ENCODE measurements at regions not wholly inside any gene's neighbourhood (a gene's known extent, or its start where the extent isn't known, plus 50 kb on each side); places are given as distances from the start of the nearest gene placed in this dataset.

- H3K27ac ChIP-seq (ENCODE audit: control insufficient read depth, insufficient read depth) = no peak overlapping the region
- POLR2A ChIA-PET = no interaction called here
- FAIRE-seq (no peak), DNase-seq (ENCODE audit: low read depth, low spot score) (no peak), ATAC-seq (no peak)
- H3K4me3 ChIP-seq = no peak overlapping the region
- no TSS peak for BruUV-seq (replicated peaks)
- RAD21 ChIA-PET (ENCODE audit: unreplicated experiment) = no interaction called here
- CTCF ChIA-PET = no interaction called here
- no peaks in the 10 kb centered on the region for H3K79me2 ChIP-seq (ENCODE audit: control insufficient read depth, insufficient read depth, low read length)
- H3K36me3 ChIP-seq (ENCODE audit: control insufficient read depth in 2 of 2, insufficient read depth in 2 of 2, low read length in 1 of 2) = no peaks in the 10 kb centered on the region
- intact Hi-C loops (cut with micrococcal nuclease; ENCODE audit: unreplicated experiment) = no loop called here
- in situ Hi-C loops (cut with MboI) = no loop called here
- H3K27me3 ChIP-seq (replicated peaks in 1 of 2; ENCODE audit: control insufficient read depth in 2 of 2, insufficient read depth in 2 of 2, low read length in 1 of 2) = no peaks in the 10 kb centered on the region
- no peak overlapping the region for H2AFZ ChIP-seq (ENCODE audit: control insufficient read depth, low read depth, low read length)
- no peaks in the 10 kb centered on the region for H3K4me1 ChIP-seq (ENCODE audit: control insufficient read depth, insufficient read depth, low read length)
- H3K9ac ChIP-seq (ENCODE audit: control insufficient read depth, insufficient read depth, low read length) = no peak overlapping the region
- SMC1A ChIA-PET (ENCODE audit: uncharacterized antibody, unreplicated experiment) = no interaction called here
- H3K9me3 ChIP-seq (replicated peaks; ENCODE audit: control insufficient read depth, insufficient read depth, low read length) = no peaks in the 10 kb centered on the region
- H3K4me2 ChIP-seq (ENCODE audit: control insufficient read depth, insufficient read depth) = no peak overlapping the region
- WGBS (ENCODE audit: insufficient coverage, insufficient replicate concordance, low lambda C conversion rate, missing lambda C conversion rate) = 6% methylated on average over 1 of the region's 1 CpG
- no peaks in the 10 kb centered on the region for H4K20me1 ChIP-seq (ENCODE audit: control insufficient read depth, insufficient read depth)
- TF ChIP-seq IRF5 (IDR thresholded peaks at IDR 0.05; ENCODE audit: borderline replicate concordance) (no peak), ZBTB11 (CRISPR knock-in tag; IDR thresholded peaks at IDR 0.05) (no peak), GABPA (IDR thresholded peaks at IDR 0.05; ENCODE audit: low read depth) (no peak), CTCF (IDR thresholded peaks at IDR 0.05 in 2 of 3, conservative IDR thresholded peaks at IDR 0.05 in 1 of 3; ENCODE audit: control insufficient read depth in 2 of 3, extremely low read depth in 1 of 3, insufficient read depth in 1 of 3, low read depth in 3 of 3, low read length in 3 of 3) (no peak), NRF1 (conservative IDR thresholded peaks at IDR 0.05; ENCODE audit: low read depth, low read length) (no peak), BCL11A (IDR thresholded peaks at IDR 0.05; ENCODE audit: low read depth, low read length) (no peak), ZBTB33 (IDR thresholded peaks at IDR 0.05) (no peak), PAX8 (IDR thresholded peaks at IDR 0.05) (no peak), CBX5 (IDR thresholded peaks at IDR 0.05; ENCODE audit: low read depth) (no peak), ZNF592 (IDR thresholded peaks at IDR 0.05) (no peak), BACH1 (IDR thresholded peaks at IDR 0.05; ENCODE audit: borderline replicate concordance) (no peak), KAT2A (conservative IDR thresholded peaks at IDR 0.05; ENCODE audit: control insufficient read depth, low read depth, low read length) (no peak), CBFB (IDR thresholded peaks at IDR 0.05; ENCODE audit: low read depth) (no peak)
Observed at GRCh38 chr2:156812496-156812895, 376.3 kb downstream of the GPD2 start.
